Left lobe of liver (tissue), 2 donors: ENCODE measurements at regions not wholly inside any gene's neighbourhood (a gene's known extent, or its start where the extent isn't known, plus 50 kb on each side); places are given as distances from the start of the nearest gene placed in this dataset.
"Not testable (repeated sequence)": the region's sequence is repeated elsewhere in the genome, so short reads cannot be mapped to it uniquely, and the experiment has no call there.

Experiments used
- ATAC-seq: fragments of 200-7000 bp; cut with Tn5 transposase; one replicate; pipeline ENCODE4 v1.9.1; 2020; ENCODE audit warnings: mild to moderate bottlenecking, moderate library complexity
- DNase-seq: peaks from one replicate; pipeline ENCODE4 v3.0.0-alpha.2; 2020; ENCODE audit warnings: low spot score
- donor health status: DM: no; HTN: no; CAD: no; lungs with moderate emphysema.
- donor health status: DM: no; HTN: yes; CAD: no.

- DNase-seq (no peak), ATAC-seq (no peak)
These were observed 101.1 kb downstream of the KIF4B start for GRCh38 chr5:155114655-155115054.

- ATAC-seq (no peak), DNase-seq (no peak)
These were observed 103.1 kb downstream of the KIF4B start for GRCh38 chr5:155116456-155117251.

- DNase-seq (no peak), ATAC-seq (no peak)
These were observed 112.1 kb downstream of the KIF4B start for GRCh38 chr5:155125551-155126095.

GRCh38 chr5:155126573-155126972, 113.0 kb downstream of the KIF4B start:
- no peak for DNase-seq
- no peak for ATAC-seq

- no peak for DNase-seq
- ATAC-seq, result no peak
These were observed 114.0 kb downstream of the KIF4B start for GRCh38 chr5:155127552-155127951.

- ATAC-seq, result no peak
- DNase-seq, result no peak
These were observed 115.4 kb downstream of the KIF4B start for GRCh38 chr5:155128786-155129512.

- no peak for DNase-seq
- ATAC-seq, result no peak
These were observed 115.9 kb downstream of the KIF4B start for GRCh38 chr5:155129513-155129880.

GRCh38 chr5:155134130-155134529, 120.6 kb downstream of the KIF4B start:
- DNase-seq (no peak), ATAC-seq (no peak)

GRCh38 chr5:155136216-155136850, 122.8 kb downstream of the KIF4B start:
- no peak for DNase-seq

GRCh38 chr5:155137683-155138082, 124.1 kb downstream of the KIF4B start:
- no peak for ATAC-seq
- DNase-seq, result no peak

More at GRCh38 chr5:155136216-155136850, 122.8 kb downstream of the KIF4B start:
- ATAC-seq, result no peak

GRCh38 chr5:155140646-155141045, 127.1 kb downstream of the KIF4B start:
- DNase-seq (no peak), ATAC-seq (no peak)

- DNase-seq (no peak), ATAC-seq (no peak)
These were observed 131.4 kb downstream of the KIF4B start for GRCh38 chr5:155144956-155145355.

GRCh38 chr5:155147222-155147621, 133.7 kb downstream of the KIF4B start:
- ATAC-seq (peak; percentile 35), DNase-seq (no peak)

- no peak for ATAC-seq
- no peak for DNase-seq
These were observed 135.1 kb downstream of the KIF4B start for GRCh38 chr5:155148694-155149093.

- ATAC-seq (peak; percentile 42), DNase-seq (no peak)
These were observed 136.5 kb downstream of the KIF4B start for GRCh38 chr5:155150012-155150411.

- DNase-seq (no peak), ATAC-seq (no peak)
These were observed 141.4 kb downstream of the KIF4B start for GRCh38 chr5:155154973-155155372.

- DNase-seq, ATAC-seq: not testable (repeated sequence)
These were observed 149.5 kb downstream of the KIF4B start for GRCh38 chr5:155163084-155163483.

- ATAC-seq (no peak), DNase-seq (no peak)
These were observed 154.2 kb downstream of the KIF4B start for GRCh38 chr5:155167736-155168135.

- DNase-seq (no peak), ATAC-seq (no peak)
These were observed 168.0 kb downstream of the KIF4B start for GRCh38 chr5:155181542-155181941.

GRCh38 chr5:155189476-155189875, 175.9 kb downstream of the KIF4B start:
- ATAC-seq, result no peak
- no peak for DNase-seq

- ATAC-seq (no peak), DNase-seq (no peak)
These were observed 176.4 kb downstream of the KIF4B start for GRCh38 chr5:155189981-155190380.

GRCh38 chr5:155193029-155193428, 179.5 kb downstream of the KIF4B start:
- DNase-seq (no peak), ATAC-seq (no peak)
